Esophagus (tissue), 2 donors: ENCODE measurements at regions not wholly inside any gene's neighbourhood (a gene's known extent, or its start where the extent isn't known, plus 50 kb on each side); places are given as distances from the start of the nearest gene placed in this dataset.
"Not testable (repeated sequence)": the region's sequence is repeated elsewhere in the genome, so short reads cannot be mapped to it uniquely, and the experiment has no call there.

Experiments used
- H3K27ac ChIP-seq, 2 donors: one replicate each; pipeline ENCODE4 v1.5.1; 2013; ENCODE audit warnings: low read depth in 2 of 2, mild to moderate bottlenecking in 2 of 2, inconsistent platforms in 1 of 2, low read length in 1 of 2, moderate library complexity in 1 of 2
- H3K27me3 ChIP-seq, 2 donors: one replicate each; pipeline ENCODE4 v1.6.1; 2013; ENCODE audit warnings: low read length in 2 of 2, control low read depth in 1 of 2, mild to moderate bottlenecking in 1 of 2; ENCODE audit not compliant: insufficient read depth in 2 of 2, control insufficient read depth in 1 of 2
- H3K36me3 ChIP-seq, 2 donors: one replicate each; pipeline ENCODE4 v1.6.1; 2013; ENCODE audit warnings: low read length in 1 of 2; ENCODE audit not compliant: control insufficient read depth in 2 of 2, insufficient read depth in 2 of 2
- H3K4me1 ChIP-seq, 2 donors: one replicate each; pipeline ENCODE4 v1.6.1; 2013; ENCODE audit warnings: low read length in 1 of 2; ENCODE audit not compliant: control insufficient read depth in 2 of 2, insufficient read depth in 2 of 2
- H3K4me3 ChIP-seq, 2 donors: one replicate each; pipeline ENCODE4 v1.5.1; 2013; ENCODE audit warnings: low read length in 2 of 2, mild to moderate bottlenecking in 2 of 2, low read depth in 1 of 2, moderate library complexity in 1 of 2
- H3K9me3 ChIP-seq, 2 donors: one replicate each; pipeline ENCODE4 v1.6.1; 2013; ENCODE audit warnings: mild to moderate bottlenecking in 2 of 2, low read depth in 1 of 2, low read length in 1 of 2, moderate library complexity in 1 of 2; ENCODE audit not compliant: control insufficient read depth in 2 of 2, insufficient read depth in 1 of 2
- WGBS, 2 donors: extraction: QIAGEN DNeasy Blood & Tissue Kit; methylation state at CpG; one replicate each; pipeline ENCODE4 v1.1.7; 2013; 5-methylcytosine and 5-hydroxymethylcytosine counted together
- donor health status: healthy with polysubstance abuse.
- donor health status: Bipolar disorder and iron deficiency.

DNA sequence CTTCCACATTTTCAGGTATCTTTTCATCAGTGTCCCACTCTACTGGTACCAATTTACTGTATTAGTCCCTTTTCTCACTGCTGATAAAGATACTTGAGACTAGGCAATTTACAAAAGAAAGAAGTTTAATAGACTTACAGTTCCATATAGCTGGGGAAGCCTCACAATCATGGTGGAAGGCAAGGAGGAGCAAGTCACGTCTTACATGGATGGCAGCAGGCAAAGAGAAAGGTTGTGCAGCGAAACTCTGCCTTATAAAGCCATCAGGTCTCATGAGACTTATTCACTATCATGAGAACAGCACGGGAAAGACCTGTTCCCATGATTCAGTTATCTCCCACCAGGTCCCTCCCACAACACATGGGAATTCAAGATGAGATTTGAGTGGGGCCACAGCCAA, 385.9 kb downstream of the GALC start:
- not testable (repeated sequence) for H3K27ac ChIP-seq, H3K4me3 ChIP-seq, H3K4me1 ChIP-seq, H3K36me3 ChIP-seq, H3K27me3 ChIP-seq, H3K9me3 ChIP-seq
- WGBS, 2 donors = 74 to 79% methylated on average over 3 of the region's 3 CpGs

- H3K36me3 ChIP-seq = no peaks in the 10 kb centered on the region
- no peak overlapping the region for H3K27ac ChIP-seq
- peaks cover under 1 to 5% of the 10 kb centered on the region in 2 donors for H3K9me3 ChIP-seq
- no peaks in the 10 kb centered on the region for H3K27me3 ChIP-seq
- H3K4me3 ChIP-seq = no peak overlapping the region
- H3K4me1 ChIP-seq = no peaks in the 10 kb centered on the region
Measured at GRCh38 chr14:87601036-87601435, 391.9 kb downstream of the GALC start.

DNA sequence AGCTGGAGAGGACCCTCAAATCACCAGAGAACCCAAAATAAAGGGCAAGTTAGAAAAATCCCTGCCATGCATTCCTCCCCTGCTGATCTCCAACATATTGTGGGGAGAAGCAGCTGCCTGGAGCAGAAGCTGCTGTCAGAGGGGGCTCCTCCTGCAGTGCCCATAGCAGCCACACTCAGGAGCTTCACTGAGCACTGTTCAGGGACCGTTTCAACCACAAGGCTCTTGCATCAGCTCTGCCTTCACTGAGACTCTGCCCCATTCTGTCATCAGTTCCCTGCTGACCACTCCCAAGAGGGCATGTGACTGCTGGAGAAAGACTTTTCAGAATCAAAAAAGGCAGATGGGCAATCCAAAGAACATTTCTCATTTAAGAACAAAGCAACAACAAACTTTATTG, 392.7 kb downstream of the GALC start:
- Histone ChIP-seq H3K4me1 (no peaks in the 10 kb centered on the region), H3K36me3 (no peaks in the 10 kb centered on the region), H3K27ac (no peak overlapping the region), H3K4me3 (no peak overlapping the region), H3K27me3 (no peaks in the 10 kb centered on the region), H3K9me3 (peaks cover 0 to 2% of the 10 kb centered on the region in 2 donors)
- WGBS, 2 donors = 36 to 51% methylated on average over 1 of the region's 1 CpG

DNA sequence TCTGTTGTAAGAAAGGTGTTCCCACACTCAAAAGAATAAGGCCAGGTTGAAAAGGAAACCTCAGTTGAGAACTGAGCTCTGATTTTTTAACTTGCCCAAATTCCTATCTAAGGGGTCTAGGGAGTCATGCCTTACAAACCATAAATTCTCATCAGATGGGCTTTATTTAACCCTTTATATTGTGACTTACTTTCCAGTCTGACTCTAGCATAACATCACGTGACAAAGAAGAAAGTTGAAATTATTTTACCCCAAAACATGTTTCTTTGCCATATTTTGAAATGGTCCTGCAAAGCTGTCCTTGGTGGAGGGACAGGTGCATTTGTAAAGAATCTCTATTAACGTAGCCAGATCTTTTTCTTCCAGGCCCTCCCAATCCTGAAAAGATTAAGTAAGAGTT, 411.7 kb downstream of the GALC start:
- Histone ChIP-seq H3K4me3 (no peak overlapping the region), H3K27me3 (no peaks in the 10 kb centered on the region), H3K4me1 (no peaks in the 10 kb centered on the region), H3K36me3 (no peaks in the 10 kb centered on the region), H3K9me3 (no peaks in the 10 kb centered on the region), H3K27ac (no peak overlapping the region)
- WGBS, 2 donors = 60 to 62% methylated on average over 2 of the region's 2 CpGs

GRCh38 chr14:87579036-87579435, 413.9 kb downstream of the GALC start:
- Histone ChIP-seq H3K27ac (no peak overlapping the region), H3K4me3 (no peak overlapping the region), H3K4me1 (no peaks in the 10 kb centered on the region), H3K36me3 (no peaks in the 10 kb centered on the region), H3K9me3 (no peaks in the 10 kb centered on the region), H3K27me3 (no peaks in the 10 kb centered on the region)
- 40 to 47% methylated on average over 2 of the region's 2 CpGs for WGBS, 2 donors

DNA sequence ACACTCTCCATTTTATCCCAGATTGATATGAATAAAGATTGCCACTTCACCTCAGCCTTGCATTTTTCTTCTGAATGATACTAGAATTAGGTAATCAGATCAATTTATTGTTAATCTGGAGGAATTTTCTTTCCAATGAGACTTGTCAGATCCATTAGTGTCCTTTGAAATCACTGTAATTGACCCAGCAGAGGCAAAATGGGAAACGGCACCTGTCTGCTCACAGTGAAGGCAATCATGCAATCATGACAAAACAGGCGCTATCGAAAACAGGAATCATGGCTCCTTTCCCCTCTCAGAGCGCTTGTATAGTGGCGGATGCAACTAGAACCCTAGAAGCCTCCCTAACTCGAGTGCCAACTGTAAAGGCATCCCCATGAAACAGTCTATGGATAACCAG, 417.6 kb downstream of the GALC start:
- no peak overlapping the region for H3K4me3 ChIP-seq
- H3K36me3 ChIP-seq = no peaks in the 10 kb centered on the region
- H3K27me3 ChIP-seq = no peaks in the 10 kb centered on the region
- H3K27ac ChIP-seq = no peak overlapping the region
- no peaks in the 10 kb centered on the region for H3K4me1 ChIP-seq
- WGBS, 2 donors = 83 to 86% methylated on average over 6 of the region's 6 CpGs
- H3K9me3 ChIP-seq = no peaks in the 10 kb centered on the region

GRCh38 chr14:87573591-87573990, 419.4 kb downstream of the GALC start:
- H3K27me3 ChIP-seq = no peaks in the 10 kb centered on the region
- 57% methylated on average over 2 of the region's 2 CpGs for WGBS, 2 donors
- no peak overlapping the region for H3K4me3 ChIP-seq
- H3K4me1 ChIP-seq = no peaks in the 10 kb centered on the region
- no peak overlapping the region for H3K27ac ChIP-seq
- H3K36me3 ChIP-seq = no peaks in the 10 kb centered on the region
- H3K9me3 ChIP-seq = no peaks in the 10 kb centered on the region

DNA sequence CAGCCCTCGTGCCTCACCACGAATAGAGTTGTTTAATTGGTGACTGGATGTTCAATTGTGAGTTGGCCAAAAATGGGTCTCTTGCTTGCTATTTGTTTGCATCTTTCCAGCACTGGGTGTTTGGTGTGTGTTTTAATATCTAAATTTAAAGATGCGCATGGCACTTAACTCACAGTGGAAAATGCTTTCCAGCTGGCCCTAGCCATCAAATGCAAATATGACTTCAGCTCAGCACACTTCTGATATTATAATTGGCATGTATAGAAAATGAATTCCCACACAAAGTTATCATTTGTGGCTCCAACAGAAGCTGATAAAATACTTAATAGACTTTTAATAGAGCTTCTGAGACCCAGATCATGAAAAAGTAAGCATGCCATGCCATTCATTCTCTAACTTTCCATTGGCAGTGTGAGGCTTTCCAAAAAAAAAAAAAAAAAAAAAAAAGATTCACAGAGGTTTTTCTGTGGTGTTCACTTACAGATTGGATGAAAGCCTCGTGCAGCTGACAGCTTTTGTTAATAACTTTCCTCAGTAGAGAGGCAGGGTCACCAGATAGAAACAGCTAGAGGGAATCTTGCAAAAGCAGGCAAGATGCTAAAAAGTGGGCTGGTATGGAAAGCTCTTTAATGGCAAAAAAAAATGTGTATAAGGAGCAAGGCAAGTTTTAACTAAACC, 425.2 kb downstream of the GALC start:
- H3K4me1 ChIP-seq = no peaks in the 10 kb centered on the region
- WGBS, 2 donors = 41 to 49% methylated on average over 4 of the region's 4 CpGs
- H3K27ac ChIP-seq = no peak overlapping the region
- no peaks in the 10 kb centered on the region for H3K9me3 ChIP-seq
- H3K27me3 ChIP-seq = no peaks in the 10 kb centered on the region
- H3K4me3 ChIP-seq = no peak overlapping the region
- H3K36me3 ChIP-seq = no peaks in the 10 kb centered on the region

DNA sequence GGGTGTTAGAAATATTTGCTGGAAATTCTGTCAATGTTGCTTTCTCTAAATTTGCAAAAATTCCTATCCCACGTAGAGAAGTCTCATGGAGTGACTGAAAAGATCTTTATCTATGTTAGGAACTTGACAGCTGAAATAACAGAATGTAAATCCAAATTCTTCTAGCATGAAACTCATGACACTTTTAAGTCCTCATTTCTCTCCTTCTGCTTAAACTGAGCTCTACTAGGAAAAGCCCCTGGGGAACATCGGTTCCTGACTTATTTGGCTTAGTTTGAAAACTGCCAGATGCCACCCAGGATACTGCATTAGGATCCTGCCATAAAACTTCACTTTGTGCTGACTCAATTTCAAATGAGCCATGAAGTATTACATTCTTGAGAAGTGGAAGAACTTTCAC, 426.0 kb downstream of the GALC start:
- Histone ChIP-seq H3K27me3 (no peaks in the 10 kb centered on the region), H3K4me1 (no peaks in the 10 kb centered on the region), H3K36me3 (no peaks in the 10 kb centered on the region), H3K9me3 (no peaks in the 10 kb centered on the region), H3K4me3 (no peak overlapping the region), H3K27ac (no peak overlapping the region)
- whole genome bisulfite sequencing, 2 donors = 8 to 12% methylated on average over 2 of the region's 2 CpGs

DNA sequence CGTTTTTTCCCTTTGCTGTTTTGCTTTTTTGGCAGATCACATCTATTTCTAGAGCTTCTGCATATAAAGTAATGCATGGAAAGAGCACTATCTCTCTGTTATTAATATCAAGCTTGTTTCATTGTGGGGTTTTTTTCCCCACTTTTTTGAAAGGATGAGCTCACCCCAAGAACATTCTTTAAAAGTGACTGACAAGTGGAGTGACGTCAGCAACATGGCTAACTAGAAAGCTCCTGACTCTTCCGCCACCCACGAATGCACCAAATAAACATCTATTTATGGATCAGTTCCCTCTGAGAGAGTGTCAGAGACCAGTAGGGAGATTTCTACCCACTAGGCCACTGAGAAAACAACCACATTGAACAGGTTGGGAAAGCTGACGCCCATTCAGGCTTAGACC, 445.4 kb downstream of the GALC start:
- H3K36me3 ChIP-seq = no peaks in the 10 kb centered on the region
- H3K9me3 ChIP-seq = peaks cover 2 to 4% of the 10 kb centered on the region in 2 donors
- H3K4me1 ChIP-seq = no peaks in the 10 kb centered on the region
- 67 to 71% methylated on average over 5 of the region's 5 CpGs for WGBS, 2 donors
- no peak overlapping the region for H3K27ac ChIP-seq
- H3K4me3 ChIP-seq = no peak overlapping the region
- no peaks in the 10 kb centered on the region for H3K27me3 ChIP-seq
